Colonic mucosa (tissue), 4 donors: ENCODE measurements at regions not wholly inside any gene's neighbourhood (a gene's known extent, or its start where the extent isn't known, plus 50 kb on each side); places are given as distances from the start of the nearest gene placed in this dataset.

Experiments used
- DNase-seq: peaks from one replicate; pipeline ENCODE4 v3.0.0-alpha.2; 2020
- H3K27ac ChIP-seq: fragments of 200-600 bp; one replicate; pipeline ENCODE4 v1.8.0; 2021
- H3K27me3 ChIP-seq: fragments of 200-600 bp; one replicate; pipeline ENCODE4 v1.8.0; 2021
- H3K36me3 ChIP-seq: fragments of 200-600 bp; one replicate; pipeline ENCODE4 v1.8.0; 2021
- H3K4me1 ChIP-seq: fragments of 200-600 bp; one replicate; pipeline ENCODE4 v1.8.0; 2021; ENCODE audit warnings: mild to moderate bottlenecking
- H3K4me3 ChIP-seq: fragments of 200-600 bp; one replicate; pipeline ENCODE4 v1.8.0; 2021
- H3K9ac ChIP-seq, 2 donors: one replicate each; pipeline ENCODE4 v1.7.0; 2013; ENCODE audit warnings: control low read depth in 2 of 2, low read depth in 2 of 2, low read length in 2 of 2
- H3K9me3 ChIP-seq: fragments of 200-600 bp; one replicate; pipeline ENCODE4 v1.8.0; 2021
- CTCF ChIP-seq: fragments of 200-600 bp; IDR thresholded peaks from one replicate; pipeline ENCODE4 v1.8.0; 2022; ENCODE audit warnings: antibody characterized with exemption, mild to moderate bottlenecking
- intact Hi-C: fragments of 100-400 bp; cut with DNase I; formaldehyde crosslinking; loops from one replicate; pipeline ENCODE4 v1.14.1; 2022
- donor health status: healthy.
- donor health status: DM: no; HTN: no; CAD: no.
- donor health status: DM: no; HTN: no; CAD: no.

GRCh38 chr3:109707617-109708016 is 370.3 kb upstream of the DPPA4 start:
- Histone ChIP-seq H3K9ac (no peak overlapping the region), H3K36me3 (no peaks in the 10 kb centered on the region), H3K9me3 (no peaks in the 10 kb centered on the region), H3K4me3 (no peak overlapping the region), H3K27me3 (no peaks in the 10 kb centered on the region), H3K4me1 (no peaks in the 10 kb centered on the region), H3K27ac (no peak overlapping the region)
- intact Hi-C loops = no loop called here
- DNase-seq = no peak
- no peak for TF ChIP-seq CTCF

GRCh38 chr3:109713288-109713687 is 375.9 kb upstream of the DPPA4 start:
- Histone ChIP-seq H3K4me3 (no peak overlapping the region), H3K9ac (no peak overlapping the region), H3K4me1 (no peaks in the 10 kb centered on the region), H3K27me3 (no peaks in the 10 kb centered on the region), H3K9me3 (no peaks in the 10 kb centered on the region), H3K36me3 (no peaks in the 10 kb centered on the region), H3K27ac (no peak overlapping the region)
- no peak for DNase-seq
- TF ChIP-seq CTCF = no peak
- intact Hi-C loops = no loop called here

- Histone ChIP-seq H3K27ac (no peak overlapping the region), H3K4me3 (no peak overlapping the region), H3K9ac (no peak overlapping the region), H3K36me3 (no peaks in the 10 kb centered on the region), H3K27me3 (no peaks in the 10 kb centered on the region), H3K4me1 (no peaks in the 10 kb centered on the region), H3K9me3 (no peaks in the 10 kb centered on the region)
- intact Hi-C loops = no loop called here
- no peak for DNase-seq
- TF ChIP-seq CTCF = no peak
Observed at GRCh38 chr3:109715707-109716106, 378.4 kb upstream of the DPPA4 start.

- H3K36me3 ChIP-seq = no peaks in the 10 kb centered on the region
- H3K27me3 ChIP-seq = no peaks in the 10 kb centered on the region
- H3K9ac ChIP-seq = no peak overlapping the region
- no peaks in the 10 kb centered on the region for H3K9me3 ChIP-seq
- DNase-seq = no peak
- intact Hi-C loops = no loop called here
- no peak overlapping the region for H3K27ac ChIP-seq
- H3K4me3 ChIP-seq = no peak overlapping the region
- H3K4me1 ChIP-seq = no peaks in the 10 kb centered on the region
- TF ChIP-seq CTCF = no peak
Observed at GRCh38 chr3:109718850-109719249, 381.5 kb upstream of the DPPA4 start.

- Histone ChIP-seq H3K9me3 (no peaks in the 10 kb centered on the region), H3K4me1 (no peaks in the 10 kb centered on the region), H3K27ac (no peak overlapping the region), H3K4me3 (no peak overlapping the region), H3K36me3 (no peaks in the 10 kb centered on the region), H3K9ac (no peak overlapping the region), H3K27me3 (no peaks in the 10 kb centered on the region)
- intact Hi-C loops = no loop called here
- no peak for TF ChIP-seq CTCF
- no peak for DNase-seq
Observed at GRCh38 chr3:109728861-109729494, 391.6 kb upstream of the DPPA4 start.
